ENCODE measurements at regions not wholly inside any gene's neighbourhood (a gene's known extent, or its start where the extent isn't known, plus 50 kb on each side); places are given as distances from the start of the nearest gene placed in this dataset.

GRCh38 chr6:140397106-140397505 lies 1022.7 kb upstream of the CITED2 start:
- ChIA-PET CTCF (interaction anchor here (0.8 to 1.3 kb wide), 4 partner anchors 10 to 18 kb away, joined by 3 to 4 read pairs (median 3); no protein-coding TSS in a partner anchor), POLR2A (no interaction called here)
- no peak for DNase-seq (ENCODE audit: extremely low spot score)
- TF ChIP-seq, protein P1, sequence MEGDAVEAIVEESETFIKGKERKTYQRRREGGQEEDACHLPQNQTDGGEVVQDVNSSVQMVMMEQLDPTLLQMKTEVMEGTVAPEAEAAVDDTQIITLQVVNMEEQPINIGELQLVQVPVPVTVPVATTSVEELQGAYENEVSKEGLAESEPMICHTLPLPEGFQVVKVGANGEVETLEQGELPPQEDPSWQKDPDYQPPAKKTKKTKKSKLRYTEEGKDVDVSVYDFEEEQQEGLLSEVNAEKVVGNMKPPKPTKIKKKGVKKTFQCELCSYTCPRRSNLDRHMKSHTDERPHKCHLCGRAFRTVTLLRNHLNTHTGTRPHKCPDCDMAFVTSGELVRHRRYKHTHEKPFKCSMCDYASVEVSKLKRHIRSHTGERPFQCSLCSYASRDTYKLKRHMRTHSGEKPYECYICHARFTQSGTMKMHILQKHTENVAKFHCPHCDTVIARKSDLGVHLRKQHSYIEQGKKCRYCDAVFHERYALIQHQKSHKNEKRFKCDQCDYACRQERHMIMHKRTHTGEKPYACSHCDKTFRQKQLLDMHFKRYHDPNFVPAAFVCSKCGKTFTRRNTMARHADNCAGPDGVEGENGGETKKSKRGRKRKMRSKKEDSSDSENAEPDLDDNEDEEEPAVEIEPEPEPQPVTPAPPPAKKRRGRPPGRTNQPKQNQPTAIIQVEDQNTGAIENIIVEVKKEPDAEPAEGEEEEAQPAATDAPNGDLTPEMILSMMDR (IDR thresholded peaks at IDR 0.05; ENCODE audit: control extremely low read depth, extremely low read depth, low read depth, missing control alignments) = no peak

- TF ChIP-seq, protein P1 (IDR thresholded peaks at IDR 0.05; ENCODE audit: control extremely low read depth, extremely low read depth, low read depth, missing control alignments) = no peak
- ChIA-PET POLR2A (no interaction called here), CTCF (no interaction called here)
- no peak for DNase-seq (ENCODE audit: extremely low spot score)
Observed at GRCh38 chr6:140393665-140394540, 1019.5 kb upstream of the CITED2 start.

GRCh38 chr6:140388815-140389214 lies 1014.4 kb upstream of the CITED2 start:
- POLR2A ChIA-PET = no interaction called here
- TF ChIP-seq, protein P1 (IDR thresholded peaks at IDR 0.05; ENCODE audit: control extremely low read depth, extremely low read depth, low read depth, missing control alignments) = no peak
- DNase-seq (ENCODE audit: extremely low spot score) = no peak
- CTCF ChIA-PET = interaction anchor here (1.6 to 1.7 kb wide), 2 partner anchors 13 to 26 kb away, joined by 3 to 4 read pairs; no protein-coding TSS in a partner anchor

- no peak for DNase-seq (ENCODE audit: extremely low spot score)
- TF ChIP-seq, protein P1 (IDR thresholded peaks at IDR 0.05; ENCODE audit: control extremely low read depth, extremely low read depth, low read depth, missing control alignments) = no peak
- ChIA-PET POLR2A (no interaction called here), CTCF (interaction anchor here (1.2 to 1.7 kb wide), 3 partner anchors 12 to 27 kb away, joined by 3 to 4 read pairs (median 3); no protein-coding TSS in a partner anchor)
Observed at GRCh38 chr6:140388192-140388802, 1013.8 kb upstream of the CITED2 start.

DNA sequence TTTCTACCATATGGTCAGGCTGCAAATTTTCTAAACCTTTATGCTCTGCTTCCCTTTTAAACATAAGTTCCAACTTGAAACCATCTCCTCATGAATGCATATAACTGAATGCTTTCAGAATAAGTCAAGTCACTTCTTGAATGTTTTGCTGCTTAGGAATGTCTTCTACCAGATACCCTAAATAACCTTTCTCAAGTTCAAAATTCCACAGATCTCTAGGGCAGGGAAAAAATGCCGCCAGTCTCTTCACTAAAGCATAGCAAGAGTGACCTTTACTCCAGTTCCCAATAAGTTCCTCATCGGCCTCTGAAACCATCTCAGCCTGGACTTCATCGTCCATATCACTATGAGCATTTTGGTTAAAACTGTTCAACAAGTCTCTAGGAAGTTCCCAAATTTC lies 1011.2 kb upstream of the CITED2 start:
- ChIA-PET POLR2A (no interaction called here), CTCF (interaction anchor here (0.9 to 1.5 kb wide), 2 partner anchors 12 to 24 kb away, joined by 3 to 4 read pairs; no protein-coding TSS in a partner anchor)
- TF ChIP-seq, protein P1 (IDR thresholded peaks at IDR 0.05; ENCODE audit: control extremely low read depth, extremely low read depth, low read depth, missing control alignments) = no peak
- DNase-seq (ENCODE audit: extremely low spot score) = no peak

DNA sequence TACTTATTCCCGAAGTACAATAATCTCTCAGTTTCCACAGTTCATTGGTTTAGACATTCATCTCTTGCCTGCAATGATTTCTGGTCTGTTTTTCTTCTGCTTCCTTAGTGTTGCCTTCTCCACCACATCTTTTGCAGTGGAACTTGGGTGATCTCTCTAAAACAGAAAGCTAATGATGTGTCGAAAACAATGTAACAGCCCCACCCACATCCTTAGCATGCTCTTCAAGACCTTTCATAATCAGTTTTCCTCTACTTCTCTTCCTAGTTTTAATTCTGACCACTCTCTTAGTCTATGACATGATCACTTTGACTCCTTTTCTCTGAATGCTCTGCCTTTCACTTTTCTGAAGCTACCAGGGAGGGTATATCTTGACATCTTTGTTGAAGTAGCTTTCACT lies 1007.9 kb upstream of the CITED2 start:
- DNase-seq (ENCODE audit: extremely low spot score) = no peak
- POLR2A ChIA-PET = no interaction called here
- TF ChIP-seq, protein P1 (IDR thresholded peaks at IDR 0.05; ENCODE audit: control extremely low read depth, extremely low read depth, low read depth, missing control alignments) = no peak
- CTCF ChIA-PET = no interaction called here
